GM08714 (cell line): ENCODE measurements at regions not wholly inside any gene's neighbourhood (a gene's known extent, or its start where the extent isn't known, plus 50 kb on each side); places are given as distances from the start of the nearest gene placed in this dataset.
"Not testable (repeated sequence)": the region's sequence is repeated elsewhere in the genome, so short reads cannot be mapped to it uniquely, and the experiment has no call there.

ENCODE experiments used
- H3K4me3 ChIP-seq: fragments of 200-500 bp; sonication (Bioruptor generic); 2 replicates; pipeline ENCODE4 v1.5.1; 2014; ENCODE audit warnings: mild to moderate bottlenecking, low read length, inconsistent platforms
- ZNF274 ChIP-seq: IDR thresholded peaks from 2 replicates; pipeline ENCODE4 v1.6.1; 2012; ENCODE audit warnings: mild to moderate bottlenecking, low read depth, low read length

- no peak overlapping the region for H3K4me3 ChIP-seq
Observed at GRCh38 chr6:135129136-135129856, 51.8 kb upstream of the MYB start.

GRCh38 chr6:135128268-135128914 lies 52.7 kb upstream of the MYB start:
- no peak for TF ChIP-seq ZNF274
- no peak overlapping the region; the same call in 1 of the 2 replicates for H3K4me3 ChIP-seq

More at GRCh38 chr6:135129136-135129856, 51.8 kb upstream of the MYB start:
- TF ChIP-seq ZNF274: no peak

- no peak overlapping the region for H3K4me3 ChIP-seq
- no peak for TF ChIP-seq ZNF274
Observed at GRCh38 chr6:135126729-135127128, 54.4 kb upstream of the MYB start.

GRCh38 chr6:135126034-135126433 lies 55.1 kb upstream of the MYB start:
- no peak for TF ChIP-seq ZNF274
- H3K4me3 ChIP-seq: no peak overlapping the region

- no peak for TF ChIP-seq ZNF274
- no peak overlapping the region for H3K4me3 ChIP-seq
Observed at GRCh38 chr6:135121434-135121833, 59.7 kb upstream of the MYB start.

GRCh38 chr6:135118134-135118730 lies 62.9 kb upstream of the MYB start:
- TF ChIP-seq ZNF274: no peak
- no peak overlapping the region for H3K4me3 ChIP-seq

GRCh38 chr6:135117413-135117968 lies 62.9 kb upstream of the HBS1L start:
- no peak overlapping the region for H3K4me3 ChIP-seq
- TF ChIP-seq ZNF274: no peak

- no peak for TF ChIP-seq ZNF274
- no peak overlapping the region; the same call in 1 of the 2 replicates for H3K4me3 ChIP-seq
Observed at GRCh38 chr6:135116571-135116970, 61.9 kb upstream of the HBS1L start.

- no peak for TF ChIP-seq ZNF274
- H3K4me3 ChIP-seq: no peak overlapping the region
Observed at GRCh38 chr6:135115834-135116233, 61.2 kb upstream of the HBS1L start.

GRCh38 chr6:135115411-135115810 lies 60.8 kb upstream of the HBS1L start:
- no peak overlapping the region for H3K4me3 ChIP-seq
- no peak for TF ChIP-seq ZNF274

GRCh38 chr6:135114355-135115145 lies 59.9 kb upstream of the HBS1L start:
- H3K4me3 ChIP-seq: peak overlapping the region; percentile 66; the same call in 1 of the 2 replicates
- TF ChIP-seq ZNF274: no peak

GRCh38 chr6:135113860-135114259 lies 59.2 kb upstream of the HBS1L start:
- H3K4me3 ChIP-seq: no peak overlapping the region
- no peak for TF ChIP-seq ZNF274

GRCh38 chr6:135112951-135113350 lies 58.3 kb upstream of the HBS1L start:
- H3K4me3 ChIP-seq: not testable (repeated sequence)

- H3K4me3 ChIP-seq: not testable (repeated sequence)
Observed at GRCh38 chr6:135110261-135110781, 55.7 kb upstream of the HBS1L start.
